SU-DHL-6 (cell line): ENCODE measurements at regions not wholly inside any gene's neighbourhood (a gene's known extent, or its start where the extent isn't known, plus 50 kb on each side); places are given as distances from the start of the nearest gene placed in this dataset.

Source experiments
- CTCF ChIP-seq: fragments of 200-600 bp; sonication (generic); IDR thresholded peaks from one replicate; pipeline ENCODE4 v1.5.1; 2017; ENCODE audit warnings: antibody characterized with exemption, mild to moderate bottlenecking, low read length, moderate library complexity; ENCODE audit not compliant: insufficient read depth, poor library complexity, severe bottlenecking
- EZH2phosphoT487 ChIP-seq: fragments of 200-600 bp; sonication (generic), shearing (Covaris generic); conservative IDR thresholded peaks from 2 replicates; pipeline ENCODE4 v1.6.1; 2018; ENCODE audit warnings: mild to moderate bottlenecking, antibody characterized with exemption, low read length, moderate library complexity, mixed read lengths

- TF ChIP-seq CTCF (no peak), EZH2phosphoT487 (no peak)
Observed at GRCh38 chr16:86834451-86835035, 256.2 kb downstream of the FOXL1 start.
